Mucosa of descending colon (tissue), 3 donors: ENCODE measurements at regions not wholly inside any gene's neighbourhood (a gene's known extent, or its start where the extent isn't known, plus 50 kb on each side); places are given as distances from the start of the nearest gene placed in this dataset.

Experiments used
- ATAC-seq: fragments of 200-7000 bp; cut with Tn5 transposase; one replicate; pipeline ENCODE4 v1.9.1; 2020; ENCODE audit warnings: mild to moderate bottlenecking, moderate library complexity
- DNase-seq, 3 donors: peaks; one replicate each; pipeline ENCODE4 v3.0.0-alpha.2; 2020
- H3K36me3 ChIP-seq: fragments of 200-600 bp; one replicate; pipeline ENCODE4 v1.8.0; 2021; ENCODE audit warnings: low read depth, mild to moderate bottlenecking
- H3K4me1 ChIP-seq: fragments of 200-600 bp; one replicate; pipeline ENCODE4 v1.8.0; 2021; ENCODE audit warnings: low read depth, mild to moderate bottlenecking
- H3K4me3 ChIP-seq: fragments of 200-600 bp; one replicate; pipeline ENCODE4 v1.8.0; 2021; ENCODE audit warnings: mild to moderate bottlenecking
- H3K9me3 ChIP-seq: fragments of 200-600 bp; one replicate; pipeline ENCODE4 v1.8.0; 2021; ENCODE audit warnings: mild to moderate bottlenecking
- intact Hi-C, 2 donors: fragments of 100-400 bp; cut with DNase I in 1 of 2; cut with micrococcal nuclease in 1 of 2; formaldehyde crosslinking; loops; one replicate each; pipeline versions ENCODE4 v1.11.0 to v1.11.1; 2022; cut with DNase I, micrococcal nuclease
- TF ChIP-seq, protein P1 (sequence below): fragments of 200-600 bp; IDR thresholded peaks from one replicate; pipeline ENCODE4 v1.8.0; 2022; ENCODE audit warnings: antibody characterized with exemption, mild to moderate bottlenecking
- donor health status: DM: no; HTN: no; CAD: no; lungs with moderate emphysema.
- donor health status: DM: no; HTN: no; CAD: no.
- donor health status: DM: no; HTN: yes; CAD: no.

DNA sequence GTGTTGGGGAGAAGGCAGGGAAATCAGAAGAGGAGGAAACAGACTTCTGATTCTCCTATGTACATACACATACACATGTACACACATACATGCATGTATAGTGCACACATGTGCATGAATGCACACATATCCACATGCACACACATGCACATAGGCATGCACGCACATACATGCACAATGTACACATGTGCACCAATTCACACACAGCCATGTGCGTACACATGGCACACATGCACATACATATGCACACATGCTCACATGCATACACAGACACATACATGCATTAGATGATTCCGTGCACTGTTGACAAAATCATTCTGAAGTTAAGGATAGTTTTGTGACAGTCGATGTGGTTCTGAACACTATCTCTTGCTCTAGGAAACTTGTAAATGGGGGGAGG lies 214.0 kb upstream of the CDH13 start:
- H3K36me3 ChIP-seq: no peaks in the 10 kb centered on the region
- H3K4me1 ChIP-seq: no peaks in the 10 kb centered on the region
- intact Hi-C loops: no loop called here
- H3K4me3 ChIP-seq: no peak overlapping the region
- DNase-seq (no peak), ATAC-seq (no peak)
- TF ChIP-seq, protein P1, sequence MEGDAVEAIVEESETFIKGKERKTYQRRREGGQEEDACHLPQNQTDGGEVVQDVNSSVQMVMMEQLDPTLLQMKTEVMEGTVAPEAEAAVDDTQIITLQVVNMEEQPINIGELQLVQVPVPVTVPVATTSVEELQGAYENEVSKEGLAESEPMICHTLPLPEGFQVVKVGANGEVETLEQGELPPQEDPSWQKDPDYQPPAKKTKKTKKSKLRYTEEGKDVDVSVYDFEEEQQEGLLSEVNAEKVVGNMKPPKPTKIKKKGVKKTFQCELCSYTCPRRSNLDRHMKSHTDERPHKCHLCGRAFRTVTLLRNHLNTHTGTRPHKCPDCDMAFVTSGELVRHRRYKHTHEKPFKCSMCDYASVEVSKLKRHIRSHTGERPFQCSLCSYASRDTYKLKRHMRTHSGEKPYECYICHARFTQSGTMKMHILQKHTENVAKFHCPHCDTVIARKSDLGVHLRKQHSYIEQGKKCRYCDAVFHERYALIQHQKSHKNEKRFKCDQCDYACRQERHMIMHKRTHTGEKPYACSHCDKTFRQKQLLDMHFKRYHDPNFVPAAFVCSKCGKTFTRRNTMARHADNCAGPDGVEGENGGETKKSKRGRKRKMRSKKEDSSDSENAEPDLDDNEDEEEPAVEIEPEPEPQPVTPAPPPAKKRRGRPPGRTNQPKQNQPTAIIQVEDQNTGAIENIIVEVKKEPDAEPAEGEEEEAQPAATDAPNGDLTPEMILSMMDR: no peak
- no peaks in the 10 kb centered on the region for H3K9me3 ChIP-seq

DNA sequence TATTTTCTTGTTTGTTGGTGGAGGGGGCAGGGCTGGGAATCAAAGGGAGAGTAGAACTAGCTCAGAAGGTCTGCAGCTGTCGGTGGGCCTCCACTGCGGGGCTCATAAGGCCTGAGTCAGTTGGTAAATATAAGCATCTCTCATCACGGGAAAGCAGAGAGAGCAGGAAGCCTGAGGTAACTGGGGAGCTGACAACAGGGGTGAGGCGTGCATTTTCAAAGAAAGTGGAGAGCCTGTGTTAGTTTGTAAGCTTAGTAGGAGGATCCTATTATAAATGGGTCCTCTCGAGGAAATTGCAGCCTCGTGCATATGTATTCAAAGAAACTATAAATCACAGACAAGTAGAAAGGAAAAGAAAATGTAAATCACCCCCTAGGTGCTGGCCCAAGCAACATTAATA lies 221.0 kb upstream of the CDH13 start:
- Histone ChIP-seq H3K36me3 (no peaks in the 10 kb centered on the region), H3K4me3 (no peak overlapping the region), H3K9me3 (no peaks in the 10 kb centered on the region), H3K4me1 (no peaks in the 10 kb centered on the region)
- no peak for DNase-seq
- intact Hi-C loops: no loop called here
- TF ChIP-seq, protein P1: no peak
- ATAC-seq: no peak

DNA sequence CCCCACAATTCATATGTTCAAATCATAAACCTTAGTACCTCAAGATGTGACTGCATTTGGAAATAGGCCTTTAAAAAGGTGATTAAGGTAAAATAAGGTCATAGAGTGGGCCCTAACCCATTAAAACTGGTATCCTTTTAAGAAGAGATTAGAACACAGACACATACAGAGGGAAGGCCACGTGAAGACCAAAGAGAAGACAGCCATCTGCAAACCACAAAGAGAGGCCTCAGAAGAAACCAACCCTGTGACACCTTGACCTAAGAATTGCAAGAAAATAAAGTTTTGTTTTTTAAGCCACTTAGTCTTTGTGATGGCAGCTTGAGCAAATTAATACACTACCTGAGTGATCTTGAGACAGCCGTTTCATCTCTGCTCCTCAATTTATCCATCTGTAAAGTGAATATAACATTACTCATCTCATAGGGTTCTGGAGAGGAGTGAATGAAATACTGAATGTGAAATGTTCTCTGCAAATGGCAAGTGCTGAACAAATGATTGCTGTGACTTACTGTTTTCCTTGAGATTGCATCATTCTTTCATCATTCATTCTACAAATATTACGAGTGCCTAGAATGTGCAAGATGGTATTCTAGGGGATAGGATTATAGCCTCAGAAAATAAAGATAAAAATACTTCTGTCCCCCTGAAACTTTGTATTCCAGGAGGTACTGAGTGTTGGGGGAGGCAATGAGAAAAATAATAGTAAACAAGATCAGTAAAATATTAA lies 222.0 kb upstream of the CDH13 start:
- no peaks in the 10 kb centered on the region for H3K36me3 ChIP-seq
- no peak overlapping the region for H3K4me3 ChIP-seq
- TF ChIP-seq, protein P1: no peak
- ATAC-seq (no peak), DNase-seq (no peak)
- H3K9me3 ChIP-seq: no peaks in the 10 kb centered on the region
- no peaks in the 10 kb centered on the region for H3K4me1 ChIP-seq
- intact Hi-C loops: no loop called here

DNA sequence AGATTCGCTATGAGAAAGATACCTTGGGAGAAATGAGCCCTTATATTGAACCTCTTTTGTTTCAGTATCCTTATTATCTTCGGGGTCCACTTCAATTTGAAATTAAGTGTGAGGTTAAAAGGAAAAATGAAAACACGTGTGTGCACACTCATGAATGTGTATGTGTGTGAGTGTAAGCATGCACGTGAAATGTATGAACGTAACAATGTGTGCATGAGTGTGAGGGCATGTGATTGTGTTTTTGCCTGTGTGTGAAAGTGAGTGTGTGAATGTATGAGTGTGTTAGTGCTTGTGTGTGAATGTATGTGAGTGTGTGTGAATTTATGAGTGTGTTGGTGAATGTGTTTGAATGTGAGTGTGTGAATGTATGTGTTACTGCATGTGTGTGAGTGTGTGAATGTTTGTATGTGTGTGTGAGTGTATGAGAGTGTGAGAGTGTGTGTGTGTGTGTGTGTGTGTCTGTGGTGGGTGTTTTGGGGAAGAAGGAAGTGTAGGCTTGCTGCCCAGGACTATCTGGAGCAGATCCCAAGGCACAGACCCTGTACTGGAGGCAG lies 224.0 kb upstream of the CDH13 start:
- intact Hi-C loops: no loop called here
- no peaks in the 10 kb centered on the region for H3K9me3 ChIP-seq

DNA sequence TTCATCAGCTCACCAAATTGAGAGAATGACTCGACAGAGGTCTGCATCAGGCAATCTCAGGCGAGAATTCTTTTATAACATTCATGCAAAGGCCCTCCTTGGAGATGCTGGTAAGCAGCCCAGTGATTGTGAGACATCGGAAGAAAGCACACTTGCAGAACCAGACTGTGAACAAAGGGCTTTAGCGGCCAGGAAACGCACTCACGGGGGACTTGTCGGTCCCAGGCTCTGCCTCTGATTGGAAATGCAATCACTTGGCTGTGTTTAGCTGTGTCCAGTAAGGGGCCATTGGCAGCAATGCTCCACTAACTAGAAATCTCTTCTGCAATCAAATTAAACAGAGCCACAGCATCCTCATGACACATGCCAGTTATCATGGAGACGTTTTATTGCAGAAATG lies 226.7 kb upstream of the CDH13 start:
- no peak for DNase-seq
- Histone ChIP-seq H3K4me3 (no peak overlapping the region), H3K36me3 (no peaks in the 10 kb centered on the region), H3K9me3 (no peaks in the 10 kb centered on the region), H3K4me1 (no peaks in the 10 kb centered on the region)
- TF ChIP-seq, protein P1: no peak
- intact Hi-C loops: no loop called here
- no peak for ATAC-seq

More for the DNA sequence above, 224.0 kb upstream of the CDH13 start:
- TF ChIP-seq, protein P1: no peak
- Histone ChIP-seq H3K4me1 (no peaks in the 10 kb centered on the region), H3K4me3 (no peak overlapping the region), H3K36me3 (no peaks in the 10 kb centered on the region)
- no peak for DNase-seq
- ATAC-seq: no peak
